ENCODE measurements at regions not wholly inside any gene's neighbourhood (a gene's known extent, or its start where the extent isn't known, plus 50 kb on each side); places are given as distances from the start of the nearest gene placed in this dataset.

GRCh38 chr12:30026621-30027234 lies 243.0 kb upstream of the TMTC1 start:
- no peaks in the 10 kb centered on the region for H3K27me3 ChIP-seq (ENCODE audit: control insufficient read depth, insufficient read depth, low read length)
- Mint-ChIP-seq H3K36me3 (no peaks in the 10 kb centered on the region), H3K27ac (no peak overlapping the region), H3K9me3 (peaks cover 3 to 11% of the 10 kb centered on the region in 2 donors), H3K4me3 (no peak overlapping the region), H3K27me3 (ENCODE audit: low read depth in 2 of 2) (no peaks in the 10 kb centered on the region), H3K4me1 (no peaks in the 10 kb centered on the region)
- no peaks in the 10 kb centered on the region for H3K4me1 ChIP-seq (ENCODE audit: control insufficient read depth, insufficient read depth, low read length)
- intact Hi-C loops (cut with micrococcal nuclease) = no loop called here
- H3K9me3 ChIP-seq (ENCODE audit: control insufficient read depth, insufficient read depth, low read length) = no peaks in the 10 kb centered on the region
- ATAC-seq (no peak), DNase-seq (no peak)
- no peak overlapping the region for H3K27ac ChIP-seq (ENCODE audit: low read length)
- no peaks in the 10 kb centered on the region for H3K36me3 ChIP-seq (ENCODE audit: control insufficient read depth, insufficient read depth, low read length)
- no peak overlapping the region for H3K4me3 ChIP-seq (ENCODE audit: low read length)
- TF ChIP-seq CTCF (IDR thresholded peaks at IDR 0.05) = no peak
- 78% methylated on average over 2 of the region's 2 CpGs for WGBS (ENCODE audit: insufficient coverage)

GRCh38 chr12:30025317-30025716 lies 241.6 kb upstream of the TMTC1 start:
- Mint-ChIP-seq H3K9me3 (peaks cover 5 to 12% of the 10 kb centered on the region in 2 donors), H3K36me3 (no peaks in the 10 kb centered on the region), H3K27me3 (ENCODE audit: low read depth in 2 of 2) (no peaks in the 10 kb centered on the region), H3K4me3 (no peak overlapping the region), H3K4me1 (no peaks in the 10 kb centered on the region), H3K27ac (no peak overlapping the region)
- H3K27ac ChIP-seq (ENCODE audit: low read length) = no peak overlapping the region
- no peaks in the 10 kb centered on the region for H3K4me1 ChIP-seq (ENCODE audit: control insufficient read depth, insufficient read depth, low read length)
- no peaks in the 10 kb centered on the region for H3K36me3 ChIP-seq (ENCODE audit: control insufficient read depth, insufficient read depth, low read length)
- H3K9me3 ChIP-seq (ENCODE audit: control insufficient read depth, insufficient read depth, low read length) = no peaks in the 10 kb centered on the region
- ATAC-seq = no peak
- H3K4me3 ChIP-seq (ENCODE audit: low read length) = no peak overlapping the region
- no peak for TF ChIP-seq CTCF (IDR thresholded peaks at IDR 0.05)
- intact Hi-C loops (cut with micrococcal nuclease) = no loop called here
- DNase-seq = no peak
- no peaks in the 10 kb centered on the region for H3K27me3 ChIP-seq (ENCODE audit: control insufficient read depth, insufficient read depth, low read length)

- Mint-ChIP-seq H3K9me3 (peaks cover 7 to 15% of the 10 kb centered on the region in 2 donors), H3K27ac (no peak overlapping the region), H3K4me1 (no peaks in the 10 kb centered on the region), H3K27me3 (ENCODE audit: low read depth in 2 of 2) (no peaks in the 10 kb centered on the region), H3K36me3 (no peaks in the 10 kb centered on the region), H3K4me3 (no peak overlapping the region)
- H3K27ac ChIP-seq (ENCODE audit: low read length) = no peak overlapping the region
- TF ChIP-seq CTCF (IDR thresholded peaks at IDR 0.05) = no peak
- ATAC-seq (no peak), DNase-seq (no peak)
- intact Hi-C loops (cut with micrococcal nuclease) = no loop called here
- H3K4me1 ChIP-seq (ENCODE audit: control insufficient read depth, insufficient read depth, low read length) = no peaks in the 10 kb centered on the region
- H3K9me3 ChIP-seq (ENCODE audit: control insufficient read depth, insufficient read depth, low read length) = no peaks in the 10 kb centered on the region
- WGBS (ENCODE audit: insufficient coverage) = 80% methylated on average over 1 of the region's 2 CpGs
- no peak overlapping the region for H3K4me3 ChIP-seq (ENCODE audit: low read length)
- H3K27me3 ChIP-seq (ENCODE audit: control insufficient read depth, insufficient read depth, low read length) = no peaks in the 10 kb centered on the region
- no peaks in the 10 kb centered on the region for H3K36me3 ChIP-seq (ENCODE audit: control insufficient read depth, insufficient read depth, low read length)
Observed at GRCh38 chr12:30023186-30023585, 239.4 kb upstream of the TMTC1 start.

All from natural killer cell (primary cell).